ENCODE measurements at regions not wholly inside any gene's neighbourhood (a gene's known extent, or its start where the extent isn't known, plus 50 kb on each side); places are given as distances from the start of the nearest gene placed in this dataset.

DNA sequence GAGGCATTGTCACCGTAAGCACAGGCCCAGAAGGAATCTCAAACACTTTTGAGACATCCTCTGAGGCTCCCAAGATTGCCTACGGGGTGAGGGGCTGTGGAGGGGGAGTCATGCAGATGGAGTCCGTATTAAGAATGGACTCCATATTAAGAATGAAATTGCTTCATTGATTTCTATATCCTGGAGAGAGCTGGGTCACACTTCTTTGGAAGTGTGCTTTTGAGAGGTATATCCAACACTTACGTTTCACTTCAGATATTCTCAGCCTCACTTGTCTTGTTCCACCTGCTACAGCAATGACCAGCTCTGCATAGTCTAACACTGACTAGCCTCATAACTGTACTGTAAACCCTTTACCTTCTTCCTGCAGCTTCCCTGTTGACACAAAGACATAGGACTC, 62.6 kb upstream of the ARHGAP5 start:
- H3K4me3 ChIP-seq (ENCODE audit: low read depth, low read length), result no peak overlapping the region
- no peak for DNase-seq (ENCODE audit: low read depth)
- TF ChIP-seq, protein P1, sequence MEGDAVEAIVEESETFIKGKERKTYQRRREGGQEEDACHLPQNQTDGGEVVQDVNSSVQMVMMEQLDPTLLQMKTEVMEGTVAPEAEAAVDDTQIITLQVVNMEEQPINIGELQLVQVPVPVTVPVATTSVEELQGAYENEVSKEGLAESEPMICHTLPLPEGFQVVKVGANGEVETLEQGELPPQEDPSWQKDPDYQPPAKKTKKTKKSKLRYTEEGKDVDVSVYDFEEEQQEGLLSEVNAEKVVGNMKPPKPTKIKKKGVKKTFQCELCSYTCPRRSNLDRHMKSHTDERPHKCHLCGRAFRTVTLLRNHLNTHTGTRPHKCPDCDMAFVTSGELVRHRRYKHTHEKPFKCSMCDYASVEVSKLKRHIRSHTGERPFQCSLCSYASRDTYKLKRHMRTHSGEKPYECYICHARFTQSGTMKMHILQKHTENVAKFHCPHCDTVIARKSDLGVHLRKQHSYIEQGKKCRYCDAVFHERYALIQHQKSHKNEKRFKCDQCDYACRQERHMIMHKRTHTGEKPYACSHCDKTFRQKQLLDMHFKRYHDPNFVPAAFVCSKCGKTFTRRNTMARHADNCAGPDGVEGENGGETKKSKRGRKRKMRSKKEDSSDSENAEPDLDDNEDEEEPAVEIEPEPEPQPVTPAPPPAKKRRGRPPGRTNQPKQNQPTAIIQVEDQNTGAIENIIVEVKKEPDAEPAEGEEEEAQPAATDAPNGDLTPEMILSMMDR (IDR thresholded peaks at IDR 0.05; ENCODE audit: insufficient read depth, low read length), result no peak

DNA sequence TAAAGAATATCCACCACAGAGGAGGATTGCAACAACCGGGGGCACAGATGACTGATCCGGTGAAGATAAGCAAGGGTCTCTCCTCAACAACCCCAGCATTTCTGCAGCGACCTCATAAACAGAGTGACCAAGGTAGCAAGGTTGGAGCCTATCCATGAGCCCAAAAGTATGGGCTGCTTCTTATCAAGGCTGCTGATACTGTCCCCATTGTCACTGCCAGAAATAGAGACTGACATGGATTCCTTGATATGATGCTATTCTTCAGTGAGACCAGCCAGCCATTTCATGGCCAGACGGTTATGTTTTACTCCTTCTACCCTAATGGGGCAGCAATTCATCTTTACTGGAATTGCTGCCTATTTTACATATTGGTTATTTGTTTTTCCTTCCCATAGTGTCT, 61.9 kb upstream of the ARHGAP5 start:
- DNase-seq (ENCODE audit: low read depth), result no peak
- TF ChIP-seq, protein P1 (IDR thresholded peaks at IDR 0.05; ENCODE audit: insufficient read depth, low read length), result no peak

DNA sequence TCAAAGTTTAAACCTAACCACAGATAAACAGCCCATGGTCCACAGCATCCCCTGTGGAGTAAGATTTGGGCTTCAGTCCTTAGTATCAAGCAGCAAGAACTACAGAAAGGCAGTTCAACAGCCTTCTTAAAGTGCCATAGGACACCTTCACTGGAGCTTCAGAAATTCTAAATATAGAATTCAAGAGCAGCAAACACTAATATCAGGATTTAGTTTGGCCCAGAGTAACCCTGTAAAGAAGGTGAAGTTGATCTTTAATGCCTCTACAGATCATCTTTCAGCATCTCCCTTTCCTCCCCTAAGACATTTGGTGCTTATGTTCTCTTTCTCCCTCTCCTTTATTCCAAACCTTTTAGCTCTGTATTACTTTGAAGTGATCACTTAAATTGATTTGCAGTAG, 59.5 kb upstream of the ARHGAP5 start:
- TF ChIP-seq, protein P1 (IDR thresholded peaks at IDR 0.05; ENCODE audit: insufficient read depth, low read length), result no peak
- no peak for DNase-seq (ENCODE audit: low read depth)
- no peak overlapping the region for H3K4me3 ChIP-seq (ENCODE audit: low read depth, low read length)

More for the DNA sequence above, 61.9 kb upstream of the ARHGAP5 start:
- no peak overlapping the region for H3K4me3 ChIP-seq (ENCODE audit: low read depth, low read length)

DNA sequence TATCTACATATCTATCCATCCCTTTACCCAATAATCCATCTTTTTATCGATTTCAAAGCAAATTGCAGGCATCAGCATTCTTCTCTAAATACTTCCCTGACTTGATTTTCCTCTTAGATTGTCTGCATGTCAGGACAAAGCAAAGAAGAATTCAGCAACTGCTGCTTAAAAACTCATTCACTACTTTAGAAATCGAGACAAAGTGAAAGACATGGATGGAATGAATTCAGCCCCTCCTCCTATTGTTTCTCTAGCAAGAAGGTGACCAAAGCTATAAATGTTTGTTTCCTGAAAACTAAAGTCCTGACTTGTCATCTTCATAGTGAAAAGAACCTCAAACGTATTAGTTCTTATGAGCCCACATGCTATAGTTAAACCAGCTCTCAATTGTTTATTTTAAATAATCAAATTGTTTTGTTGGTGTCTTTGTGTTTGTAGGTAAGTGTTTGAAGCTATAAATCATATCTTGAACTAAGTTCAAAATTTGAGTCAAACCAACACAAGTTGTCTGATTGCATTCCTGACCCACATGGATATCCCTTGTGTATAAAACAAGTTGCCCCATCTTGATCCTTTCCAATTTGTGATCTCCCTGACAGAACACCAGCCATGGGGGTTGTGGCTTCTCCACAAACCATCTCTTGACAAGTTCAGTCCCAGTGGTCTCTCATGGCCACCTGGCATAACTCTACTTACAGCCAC, 58.6 kb upstream of the ARHGAP5 start:
- TF ChIP-seq, protein P1 (IDR thresholded peaks at IDR 0.05; ENCODE audit: insufficient read depth, low read length), result no peak
- no peak for DNase-seq (ENCODE audit: low read depth)

DNA sequence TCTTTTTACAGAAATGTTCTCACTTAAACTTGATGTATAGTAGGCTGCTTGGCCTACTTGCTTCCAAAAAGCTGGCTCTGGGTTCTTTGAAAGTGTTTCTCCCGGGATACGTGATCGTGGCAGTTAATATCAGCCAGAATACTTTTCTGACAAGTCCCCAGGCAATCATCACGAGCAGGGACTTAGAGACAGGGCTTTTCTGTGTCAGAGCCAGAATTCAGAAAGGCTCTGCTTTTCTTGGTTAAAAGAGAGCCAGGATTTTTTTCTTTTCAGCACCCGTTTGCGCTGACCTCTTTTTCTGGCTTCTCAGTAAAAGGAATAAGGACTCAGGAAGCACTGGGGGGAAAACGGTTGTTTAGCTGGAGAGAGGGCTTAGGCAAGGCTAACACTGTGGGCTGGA, 57.8 kb upstream of the ARHGAP5 start:
- TF ChIP-seq, protein P1 (IDR thresholded peaks at IDR 0.05; ENCODE audit: insufficient read depth, low read length), result no peak
- no peak for DNase-seq (ENCODE audit: low read depth)
- no peak overlapping the region for H3K4me3 ChIP-seq (ENCODE audit: low read depth, low read length)

More for the DNA sequence above, 58.6 kb upstream of the ARHGAP5 start:
- H3K4me3 ChIP-seq (ENCODE audit: low read depth, low read length), result no peak overlapping the region

DNA sequence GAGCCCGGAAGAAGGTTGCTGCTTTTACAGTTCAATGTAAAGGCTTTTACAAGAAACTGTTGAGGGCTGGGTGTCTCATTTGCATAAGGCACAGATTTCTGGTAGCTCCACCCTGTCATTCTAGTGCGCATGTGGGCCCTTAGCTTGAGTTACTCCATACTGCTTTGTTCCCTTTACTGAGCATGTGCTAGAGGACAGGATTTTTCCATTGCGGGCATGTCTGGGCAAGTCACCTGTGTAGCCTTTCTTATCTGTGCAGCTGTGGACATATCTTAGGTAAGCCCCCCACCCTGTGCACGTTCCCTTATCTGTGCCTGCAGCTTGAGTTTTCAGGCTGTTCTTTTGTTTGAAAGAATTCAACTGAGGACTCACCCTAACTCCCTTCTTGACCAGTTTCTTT, 56.2 kb upstream of the ARHGAP5 start:
- TF ChIP-seq, protein P1 (IDR thresholded peaks at IDR 0.05; ENCODE audit: insufficient read depth, low read length), result no peak
- DNase-seq (ENCODE audit: low read depth), result no peak
- H3K4me3 ChIP-seq (ENCODE audit: low read depth, low read length), result no peak overlapping the region

DNA sequence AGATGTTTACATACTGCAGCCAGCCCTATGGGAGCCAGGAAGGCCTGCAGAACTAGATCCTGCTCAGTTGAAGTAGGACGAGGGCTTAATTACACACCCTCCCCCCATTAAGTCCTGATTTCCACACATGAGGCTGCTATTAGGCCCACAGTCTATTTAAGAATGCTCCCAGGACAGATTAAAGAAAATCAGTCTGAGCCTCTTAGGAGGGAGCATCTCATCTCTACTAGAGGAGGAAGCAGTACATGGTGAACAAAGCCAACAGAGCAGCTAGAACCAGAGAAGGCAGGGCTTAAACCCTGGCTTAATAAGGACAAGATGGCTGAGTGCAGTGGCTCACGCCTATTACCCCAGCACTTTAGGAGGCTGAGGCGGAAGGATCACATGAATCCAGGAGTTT, 55.8 kb upstream of the ARHGAP5 start:
- DNase-seq (ENCODE audit: low read depth), result no peak
- TF ChIP-seq, protein P1 (IDR thresholded peaks at IDR 0.05; ENCODE audit: insufficient read depth, low read length), result no peak
- no peak overlapping the region for H3K4me3 ChIP-seq (ENCODE audit: low read depth, low read length)
